OCI-LY3 (cell line): ENCODE measurements at regions not wholly inside any gene's neighbourhood (a gene's known extent, or its start where the extent isn't known, plus 50 kb on each side); places are given as distances from the start of the nearest gene placed in this dataset.

Source experiments
- H2AFZ ChIP-seq: fragments of 200-600, 300-600 bp; shearing (Covaris generic); 2 replicates; pipeline ENCODE4 v1.6.0; 2014; ENCODE audit warnings: antibody characterized with exemption, low read depth, low read length
- H3K27ac ChIP-seq: fragments of 200-600, 300-600 bp; sonication (generic); 2 replicates; pipeline ENCODE4 v1.5.1; 2014; ENCODE audit warnings: mild to moderate bottlenecking, low read length, moderate library complexity, mixed read lengths
- H3K27me3 ChIP-seq: fragments of 200-600, 300-600 bp; sonication (generic); 2 replicates; pipeline ENCODE4 v1.6.1; 2014; ENCODE audit warnings: low read depth, low read length, mixed read lengths
- H3K36me3 ChIP-seq: fragments of 200-600, 300-600 bp; sonication (generic); replicated peaks from 2 replicates; pipeline ENCODE3; 2014; ENCODE audit warnings: low read depth, low read length, mixed read lengths
- H3K4me1 ChIP-seq: fragments of 300-600, 200-600 bp; sonication (generic); 2 replicates; pipeline ENCODE4 v1.6.1; 2014; ENCODE audit warnings: low read length, mixed read lengths
- H3K4me2 ChIP-seq: fragments of 200-600, 300-600 bp; sonication (generic); 2 replicates; pipeline ENCODE4 v1.6.1; 2014; ENCODE audit warnings: low read length, mixed read lengths
- H3K4me3 ChIP-seq: fragments of 300-600, 200-600 bp; sonication (generic); 2 replicates; pipeline ENCODE4 v1.5.1; 2014; ENCODE audit warnings: antibody characterized with exemption, mild to moderate bottlenecking, low read length, moderate library complexity
- H3K79me2 ChIP-seq: fragments of 300-600, 200-600 bp; shearing (Covaris generic); 2 replicates; pipeline ENCODE4 v1.6.1; 2014; ENCODE audit warnings: mild to moderate bottlenecking, low read length, mixed read lengths
- H3K9ac ChIP-seq: fragments of 300-600, 200-600 bp; shearing (Covaris generic); 2 replicates; pipeline ENCODE4 v1.6.0; 2014; ENCODE audit warnings: mild to moderate bottlenecking, low read length, moderate library complexity
- H3K9me3 ChIP-seq: fragments of 200-600, 300-600 bp; shearing (Covaris generic); 2 replicates; pipeline ENCODE4 v1.6.1; 2014; ENCODE audit warnings: low read length, mixed read lengths; ENCODE audit not compliant: insufficient read depth
- H4K20me1 ChIP-seq: fragments of 200-600, 300-600 bp; sonication (generic); 2 replicates; pipeline ENCODE4 v1.6.1; 2016; ENCODE audit warnings: low read length, mixed read lengths; ENCODE audit not compliant: insufficient read depth
- EZH2phosphoT487 ChIP-seq: fragments of 200-600 bp; shearing (Covaris generic); IDR thresholded peaks from 2 replicates; pipeline ENCODE4 v1.6.1; 2018; ENCODE audit warnings: antibody characterized with exemption, mixed run types, low read depth
- TF ChIP-seq, protein P1 (sequence below): fragments of 200-600, 300-600 bp; sonication (generic); IDR thresholded peaks from 2 replicates; pipeline ENCODE4 v1.5.1; 2014; ENCODE audit warnings: antibody characterized with exemption, low read length, low read depth

GRCh38 chrX:10102046-10102704 is 54.6 kb upstream of the CLCN4 start:
- Histone ChIP-seq H3K4me1 (peaks cover 13% of the 10 kb centered on the region), H3K4me3 (no peak overlapping the region), H3K27ac (no peak overlapping the region), H3K27me3 (peaks cover 7% of the 10 kb centered on the region), H4K20me1 (no peaks in the 10 kb centered on the region), H3K9ac (no peak overlapping the region), H3K79me2 (no peaks in the 10 kb centered on the region), H2AFZ (no peak overlapping the region), H3K9me3 (no peaks in the 10 kb centered on the region), H3K4me2 (no peak overlapping the region), H3K36me3 (no peaks in the 10 kb centered on the region)
- no peak for TF ChIP-seq EZH2phosphoT487
- TF ChIP-seq, protein P1, sequence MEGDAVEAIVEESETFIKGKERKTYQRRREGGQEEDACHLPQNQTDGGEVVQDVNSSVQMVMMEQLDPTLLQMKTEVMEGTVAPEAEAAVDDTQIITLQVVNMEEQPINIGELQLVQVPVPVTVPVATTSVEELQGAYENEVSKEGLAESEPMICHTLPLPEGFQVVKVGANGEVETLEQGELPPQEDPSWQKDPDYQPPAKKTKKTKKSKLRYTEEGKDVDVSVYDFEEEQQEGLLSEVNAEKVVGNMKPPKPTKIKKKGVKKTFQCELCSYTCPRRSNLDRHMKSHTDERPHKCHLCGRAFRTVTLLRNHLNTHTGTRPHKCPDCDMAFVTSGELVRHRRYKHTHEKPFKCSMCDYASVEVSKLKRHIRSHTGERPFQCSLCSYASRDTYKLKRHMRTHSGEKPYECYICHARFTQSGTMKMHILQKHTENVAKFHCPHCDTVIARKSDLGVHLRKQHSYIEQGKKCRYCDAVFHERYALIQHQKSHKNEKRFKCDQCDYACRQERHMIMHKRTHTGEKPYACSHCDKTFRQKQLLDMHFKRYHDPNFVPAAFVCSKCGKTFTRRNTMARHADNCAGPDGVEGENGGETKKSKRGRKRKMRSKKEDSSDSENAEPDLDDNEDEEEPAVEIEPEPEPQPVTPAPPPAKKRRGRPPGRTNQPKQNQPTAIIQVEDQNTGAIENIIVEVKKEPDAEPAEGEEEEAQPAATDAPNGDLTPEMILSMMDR: no peak

GRCh38 chrX:10103023-10103422 is 53.8 kb upstream of the CLCN4 start:
- Histone ChIP-seq H4K20me1 (no peaks in the 10 kb centered on the region), H3K27me3 (peaks cover 5% of the 10 kb centered on the region; the same call in 1 of the 2 replicates), H3K79me2 (no peaks in the 10 kb centered on the region), H3K9ac (no peak overlapping the region), H3K4me2 (no peak overlapping the region), H3K4me3 (no peak overlapping the region), H2AFZ (no peak overlapping the region), H3K27ac (no peak overlapping the region), H3K36me3 (no peaks in the 10 kb centered on the region), H3K9me3 (no peaks in the 10 kb centered on the region), H3K4me1 (peaks cover 13% of the 10 kb centered on the region)
- no peak for TF ChIP-seq EZH2phosphoT487
- TF ChIP-seq, protein P1: no peak

- H3K4me2 ChIP-seq: no peak overlapping the region
- no peak overlapping the region for H3K27ac ChIP-seq
- H3K79me2 ChIP-seq: no peaks in the 10 kb centered on the region
- H2AFZ ChIP-seq: no peak overlapping the region
- peaks cover 7% of the 10 kb centered on the region for H3K4me1 ChIP-seq
- H3K9me3 ChIP-seq: no peaks in the 10 kb centered on the region
- H3K27me3 ChIP-seq: no peaks in the 10 kb centered on the region; the same call in 1 of the 2 replicates
- no peak overlapping the region for H3K9ac ChIP-seq
- no peak overlapping the region for H3K4me3 ChIP-seq
- TF ChIP-seq, protein P1: no peak
- TF ChIP-seq EZH2phosphoT487: no peak
- no peaks in the 10 kb centered on the region for H4K20me1 ChIP-seq
- H3K36me3 ChIP-seq: no peaks in the 10 kb centered on the region
These were observed 51.7 kb upstream of the CLCN4 start for GRCh38 chrX:10104958-10105658.

GRCh38 chrX:10106806-10107205 is 50.0 kb upstream of the CLCN4 start:
- H3K27me3 ChIP-seq: peaks cover 13% of the 10 kb centered on the region
- peak overlapping the region; percentile 47 for H3K4me2 ChIP-seq
- no peaks in the 10 kb centered on the region for H3K9me3 ChIP-seq
- H3K9ac ChIP-seq: no peak overlapping the region
- no peaks in the 10 kb centered on the region for H3K79me2 ChIP-seq
- H3K27ac ChIP-seq: no peak overlapping the region
- H3K4me3 ChIP-seq: no peak overlapping the region
- H3K4me1 ChIP-seq: peaks cover 13% of the 10 kb centered on the region
- H2AFZ ChIP-seq: peak overlapping the region; percentile 81
- TF ChIP-seq EZH2phosphoT487: no peak
- no peaks in the 10 kb centered on the region for H4K20me1 ChIP-seq
- H3K36me3 ChIP-seq: no peaks in the 10 kb centered on the region
